Chondrocyte (in vitro differentiated cells): ENCODE measurements at regions not wholly inside any gene's neighbourhood (a gene's known extent, or its start where the extent isn't known, plus 50 kb on each side); places are given as distances from the start of the nearest gene placed in this dataset.

ENCODE experiments used
- DNase-seq: peaks from one replicate; pipeline ENCODE4 v3.0.0; 2021; ENCODE audit warnings: mixed read lengths, low spot score
- H3K27ac Mint-ChIP-seq: one replicate; pipeline ENCODE4 v1.8.0; 2021; ENCODE audit warnings: mild to moderate bottlenecking, moderate library complexity, mixed read lengths; ENCODE audit not compliant: unreplicated experiment
- H3K27me3 Mint-ChIP-seq: 2 replicates; pipeline ENCODE4 v1.8.0; 2021; ENCODE audit warnings: low read depth, mixed read lengths
- H3K36me3 Mint-ChIP-seq: 2 replicates; pipeline ENCODE4 v1.8.0; 2021; ENCODE audit warnings: low read depth, mixed read lengths
- H3K4me1 Mint-ChIP-seq: 2 replicates; pipeline ENCODE4 v1.8.0; 2021; ENCODE audit warnings: low read depth, mild to moderate bottlenecking, mixed read lengths
- H3K4me3 Mint-ChIP-seq: one replicate; pipeline ENCODE4 v1.8.0; 2021; ENCODE audit warnings: mild to moderate bottlenecking, moderate library complexity, mixed read lengths; ENCODE audit not compliant: unreplicated experiment
- H3K9me3 Mint-ChIP-seq: 2 replicates; pipeline ENCODE4 v1.8.0; 2021; ENCODE audit warnings: low read depth, mixed read lengths
- TF ChIP-seq, protein P1 (sequence below): fragments of 200-600 bp; sonication (generic); IDR thresholded peaks from 2 replicates; pipeline ENCODE4 v1.5.0; 2021; ENCODE audit warnings: antibody characterized with exemption, mild to moderate bottlenecking, moderate library complexity

DNA sequence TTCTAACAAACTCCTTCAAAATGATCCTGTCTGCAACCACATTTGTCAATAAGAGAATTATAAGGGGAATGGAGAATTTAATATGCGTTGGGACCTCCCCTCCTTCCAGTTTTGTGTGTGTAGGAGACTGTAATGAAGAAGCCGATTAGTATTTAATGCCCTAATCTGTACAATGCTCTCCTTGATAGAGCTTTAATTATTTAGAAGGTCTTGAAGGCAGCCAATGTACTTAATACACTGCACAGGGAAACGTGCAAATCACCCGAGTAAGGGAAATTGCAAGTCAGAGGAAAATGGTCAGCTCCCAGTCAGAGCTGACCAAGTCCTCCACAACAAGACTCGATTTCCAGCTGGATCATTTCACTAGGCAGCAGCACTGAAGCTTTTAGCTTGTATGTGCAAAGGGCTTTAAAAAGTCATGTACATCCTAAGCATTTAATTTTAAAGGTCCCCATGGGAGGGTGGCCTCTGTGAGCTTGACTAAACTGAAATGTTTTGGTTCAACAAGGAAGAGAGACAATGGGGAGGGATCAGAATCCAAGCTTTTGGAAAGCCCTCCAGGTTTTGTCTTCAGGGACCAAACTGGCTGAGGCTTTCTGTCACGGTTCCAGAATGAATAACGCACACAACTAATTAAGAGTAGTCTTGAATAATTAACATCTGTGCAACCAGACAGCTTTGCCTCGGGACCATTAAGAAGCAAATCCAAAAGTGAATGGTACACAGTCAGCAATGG is 159.8 kb upstream of the MITF start:
- H3K4me1 Mint-ChIP-seq = no peaks in the 10 kb centered on the region
- H3K36me3 Mint-ChIP-seq = peaks cover 3% of the 10 kb centered on the region
- TF ChIP-seq, protein P1, sequence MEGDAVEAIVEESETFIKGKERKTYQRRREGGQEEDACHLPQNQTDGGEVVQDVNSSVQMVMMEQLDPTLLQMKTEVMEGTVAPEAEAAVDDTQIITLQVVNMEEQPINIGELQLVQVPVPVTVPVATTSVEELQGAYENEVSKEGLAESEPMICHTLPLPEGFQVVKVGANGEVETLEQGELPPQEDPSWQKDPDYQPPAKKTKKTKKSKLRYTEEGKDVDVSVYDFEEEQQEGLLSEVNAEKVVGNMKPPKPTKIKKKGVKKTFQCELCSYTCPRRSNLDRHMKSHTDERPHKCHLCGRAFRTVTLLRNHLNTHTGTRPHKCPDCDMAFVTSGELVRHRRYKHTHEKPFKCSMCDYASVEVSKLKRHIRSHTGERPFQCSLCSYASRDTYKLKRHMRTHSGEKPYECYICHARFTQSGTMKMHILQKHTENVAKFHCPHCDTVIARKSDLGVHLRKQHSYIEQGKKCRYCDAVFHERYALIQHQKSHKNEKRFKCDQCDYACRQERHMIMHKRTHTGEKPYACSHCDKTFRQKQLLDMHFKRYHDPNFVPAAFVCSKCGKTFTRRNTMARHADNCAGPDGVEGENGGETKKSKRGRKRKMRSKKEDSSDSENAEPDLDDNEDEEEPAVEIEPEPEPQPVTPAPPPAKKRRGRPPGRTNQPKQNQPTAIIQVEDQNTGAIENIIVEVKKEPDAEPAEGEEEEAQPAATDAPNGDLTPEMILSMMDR = no peak
- no peak for DNase-seq
- no peak overlapping the region for H3K4me3 Mint-ChIP-seq
- H3K27me3 Mint-ChIP-seq = peaks cover 34% of the 10 kb centered on the region
- peaks cover 3% of the 10 kb centered on the region for H3K9me3 Mint-ChIP-seq
- no peak overlapping the region for H3K27ac Mint-ChIP-seq

DNA sequence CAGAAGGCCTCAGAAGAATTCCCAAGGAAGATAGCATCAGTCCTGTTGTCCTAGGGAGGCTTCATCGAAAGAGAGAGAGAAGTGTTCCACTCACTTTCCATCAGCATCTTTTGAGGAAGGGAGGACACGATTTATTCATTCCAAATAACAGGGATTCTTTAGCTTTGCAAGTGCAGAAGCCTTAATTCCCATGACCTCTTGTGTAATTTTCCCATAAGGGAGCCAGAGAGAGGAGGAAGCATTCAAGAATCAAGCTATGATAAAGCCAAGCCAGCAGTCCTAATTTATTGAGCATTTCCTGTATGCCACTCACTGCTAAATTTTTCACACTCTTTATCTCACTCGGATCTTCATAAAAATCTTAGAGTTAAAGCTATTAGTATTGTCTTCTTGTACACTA is 169.7 kb upstream of the MITF start:
- H3K9me3 Mint-ChIP-seq = no peaks in the 10 kb centered on the region
- no peak for DNase-seq
- no peak overlapping the region for H3K4me3 Mint-ChIP-seq
- TF ChIP-seq, protein P1 = no peak
- no peak overlapping the region for H3K27ac Mint-ChIP-seq
- H3K27me3 Mint-ChIP-seq = peaks cover 23% of the 10 kb centered on the region
- H3K4me1 Mint-ChIP-seq = no peaks in the 10 kb centered on the region
- no peaks in the 10 kb centered on the region for H3K36me3 Mint-ChIP-seq

DNA sequence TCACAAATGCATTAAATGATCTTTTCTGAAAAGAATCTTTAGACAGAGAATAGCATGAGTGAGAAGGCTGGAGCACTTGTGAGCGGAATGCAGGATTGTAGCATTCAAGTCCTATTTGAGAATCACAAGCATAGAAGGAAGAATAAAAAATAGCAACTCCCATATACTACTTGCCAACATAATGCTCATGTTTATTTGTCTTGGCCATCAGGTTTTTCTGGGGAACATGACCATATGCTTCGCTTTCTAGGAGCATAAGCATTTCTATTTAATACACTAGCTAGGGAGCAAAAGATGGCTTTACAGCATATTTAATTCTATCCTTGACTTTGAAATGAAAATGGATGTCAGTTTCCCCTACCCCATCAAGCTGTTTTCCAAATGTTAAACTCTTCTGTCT is 170.3 kb upstream of the MITF start:
- H3K4me3 Mint-ChIP-seq = no peak overlapping the region
- H3K27me3 Mint-ChIP-seq = peaks cover 23% of the 10 kb centered on the region
- no peaks in the 10 kb centered on the region for H3K36me3 Mint-ChIP-seq
- no peak for DNase-seq
- H3K9me3 Mint-ChIP-seq = no peaks in the 10 kb centered on the region
- H3K4me1 Mint-ChIP-seq = no peaks in the 10 kb centered on the region
- TF ChIP-seq, protein P1 = no peak
- H3K27ac Mint-ChIP-seq = no peak overlapping the region

DNA sequence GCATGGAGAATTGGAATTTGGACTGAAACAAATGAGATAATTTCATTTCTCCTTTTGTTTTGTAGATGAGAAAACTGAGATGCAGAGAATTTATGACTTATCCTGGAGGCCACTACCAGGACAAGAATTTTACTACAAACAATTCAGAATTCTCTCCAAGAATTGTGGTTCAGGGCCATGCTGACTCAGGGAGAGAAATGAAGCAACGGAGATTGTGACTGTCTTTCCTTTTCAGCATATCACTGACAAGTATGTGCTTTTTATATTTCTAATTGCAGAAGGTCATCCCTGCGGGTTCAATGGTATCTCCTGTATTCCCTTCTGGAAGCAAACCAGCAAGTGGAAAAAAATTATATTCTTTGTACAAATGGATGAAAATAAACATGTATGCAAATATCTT is 170.8 kb upstream of the MITF start:
- Mint-ChIP-seq H3K36me3 (no peaks in the 10 kb centered on the region), H3K27me3 (peaks cover 23% of the 10 kb centered on the region), H3K4me3 (no peak overlapping the region), H3K9me3 (no peaks in the 10 kb centered on the region), H3K27ac (no peak overlapping the region), H3K4me1 (no peaks in the 10 kb centered on the region)
- TF ChIP-seq, protein P1 = no peak
- no peak for DNase-seq

DNA sequence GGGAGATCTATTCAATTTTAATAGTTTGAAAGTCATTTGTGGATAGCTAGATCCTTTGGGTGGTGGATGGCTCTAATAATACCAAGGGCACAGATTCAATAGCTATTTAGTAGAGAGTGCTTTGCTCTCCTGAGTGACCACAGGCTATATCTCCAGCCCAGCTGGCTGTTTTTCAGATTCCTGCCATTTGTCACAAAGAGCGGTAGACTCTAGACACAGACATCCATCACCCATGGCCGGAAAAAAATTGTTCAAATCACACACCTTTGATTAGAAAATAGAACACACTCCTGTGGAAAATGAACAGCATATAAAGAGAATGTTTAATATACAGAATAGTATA is 171.6 kb upstream of the MITF start:
- no peak overlapping the region for H3K4me3 Mint-ChIP-seq
- no peaks in the 10 kb centered on the region for H3K4me1 Mint-ChIP-seq
- TF ChIP-seq, protein P1 = no peak
- no peak overlapping the region for H3K27ac Mint-ChIP-seq
- no peaks in the 10 kb centered on the region for H3K36me3 Mint-ChIP-seq
- H3K9me3 Mint-ChIP-seq = no peaks in the 10 kb centered on the region
- peaks cover 23% of the 10 kb centered on the region for H3K27me3 Mint-ChIP-seq
- DNase-seq = no peak
